ENCODE measurements at regions not wholly inside any gene's neighbourhood (a gene's known extent, or its start where the extent isn't known, plus 50 kb on each side); places are given as distances from the start of the nearest gene placed in this dataset.
A peak's percentile ranks its signal among the peaks of the same experiment; 100 is the strongest.

GRCh38 chr2:163066085-163066484 is 227.5 kb upstream of the KCNH7 start:
- H2AFZ ChIP-seq (ENCODE audit: low read depth, low read length): no peak overlapping the region

GRCh38 chr2:163062524-163062923 is 224.0 kb upstream of the KCNH7 start:
- no peak overlapping the region for H3K9ac ChIP-seq (ENCODE audit: low read length)
- no peaks in the 10 kb centered on the region for H3K9me2 ChIP-seq (ENCODE audit: insufficient read depth, low read length)
- no peaks in the 10 kb centered on the region for H3K27me3 ChIP-seq (ENCODE audit: insufficient read depth, low read depth, low read length)
- H3K4me2 ChIP-seq (ENCODE audit: low read length): no peak overlapping the region
- no peak overlapping the region for H3K4me3 ChIP-seq (ENCODE audit: low read length)
- H3K36me3 ChIP-seq (ENCODE audit: insufficient read depth, low read length): no peaks in the 10 kb centered on the region
- no peak overlapping the region for H2AFZ ChIP-seq (ENCODE audit: low read depth, low read length)
- H3F3A ChIP-seq (ENCODE audit: insufficient read depth, low read length, poor library complexity, severe bottlenecking): no peaks in the 10 kb centered on the region
- H3K9me3 ChIP-seq (ENCODE audit: low read length): no peaks in the 10 kb centered on the region
- no peaks in the 10 kb centered on the region for H4K20me1 ChIP-seq (ENCODE audit: insufficient read depth)
- H3K27ac ChIP-seq (ENCODE audit: low read length): no peak overlapping the region
- H3K79me2 ChIP-seq (replicated peaks; ENCODE audit: insufficient read depth, low read length): no peaks in the 10 kb centered on the region
- peak; percentile 59 for TF ChIP-seq EP300 (conservative IDR thresholded peaks at IDR 0.05; ENCODE audit: poor library complexity, severe bottlenecking)
- no peak for TF ChIP-seq EZH2 (IDR thresholded peaks at IDR 0.05; ENCODE audit: borderline replicate concordance, insufficient read depth, low read length, poor library complexity, severe bottlenecking)
- no peak for TF ChIP-seq REST (IDR thresholded peaks at IDR 0.05; ENCODE audit: borderline replicate concordance)
- no peak for TF ChIP-seq CTCF (IDR thresholded peaks at IDR 0.05; ENCODE audit: poor library complexity, severe bottlenecking)
- TF ChIP-seq MXI1 (conservative IDR thresholded peaks at IDR 0.05; ENCODE audit: poor library complexity, severe bottlenecking): no peak
- TF ChIP-seq SMC3 (conservative IDR thresholded peaks at IDR 0.05; ENCODE audit: poor library complexity): no peak

More at GRCh38 chr2:163066085-163066484, 227.5 kb upstream of the KCNH7 start:
- no peaks in the 10 kb centered on the region for H3K27me3 ChIP-seq (ENCODE audit: insufficient read depth, low read depth, low read length)
- TF ChIP-seq SMC3 (conservative IDR thresholded peaks at IDR 0.05; ENCODE audit: poor library complexity) (no peak), TAF1 (IDR thresholded peaks at IDR 0.05; ENCODE audit: low read depth) (no peak), REST (IDR thresholded peaks at IDR 0.05; ENCODE audit: borderline replicate concordance) (no peak), EZH2 (IDR thresholded peaks at IDR 0.05; ENCODE audit: borderline replicate concordance, insufficient read depth, low read length, poor library complexity, severe bottlenecking) (no peak), CTCF (IDR thresholded peaks at IDR 0.05; ENCODE audit: poor library complexity, severe bottlenecking) (no peak), RAD21 (conservative IDR thresholded peaks at IDR 0.05) (no peak), EP300 (conservative IDR thresholded peaks at IDR 0.05; ENCODE audit: poor library complexity, severe bottlenecking) (no peak), MXI1 (conservative IDR thresholded peaks at IDR 0.05; ENCODE audit: poor library complexity, severe bottlenecking) (no peak), POLR2AphosphoS5 (IDR thresholded peaks at IDR 0.05) (no peak)
- H3K4me3 ChIP-seq (ENCODE audit: low read length): no peak overlapping the region
- no peaks in the 10 kb centered on the region for H3K9me2 ChIP-seq (ENCODE audit: insufficient read depth, low read length)
- H3K9ac ChIP-seq (ENCODE audit: low read length): no peak overlapping the region
- no peak overlapping the region for H3K4me2 ChIP-seq (ENCODE audit: low read length)
- H3K27ac ChIP-seq (ENCODE audit: low read length): no peak overlapping the region
- H3K79me2 ChIP-seq (replicated peaks; ENCODE audit: insufficient read depth, low read length): no peaks in the 10 kb centered on the region
- H3K9me3 ChIP-seq (ENCODE audit: low read length): no peaks in the 10 kb centered on the region
- H4K20me1 ChIP-seq (ENCODE audit: insufficient read depth): no peaks in the 10 kb centered on the region
- no peaks in the 10 kb centered on the region for H3F3A ChIP-seq (ENCODE audit: insufficient read depth, low read length, poor library complexity, severe bottlenecking)
- H3K36me3 ChIP-seq (ENCODE audit: insufficient read depth, low read length): no peaks in the 10 kb centered on the region
